ENCODE measurements at regions not wholly inside any gene's neighbourhood (a gene's known extent, or its start where the extent isn't known, plus 50 kb on each side); places are given as distances from the start of the nearest gene placed in this dataset.

DNA sequence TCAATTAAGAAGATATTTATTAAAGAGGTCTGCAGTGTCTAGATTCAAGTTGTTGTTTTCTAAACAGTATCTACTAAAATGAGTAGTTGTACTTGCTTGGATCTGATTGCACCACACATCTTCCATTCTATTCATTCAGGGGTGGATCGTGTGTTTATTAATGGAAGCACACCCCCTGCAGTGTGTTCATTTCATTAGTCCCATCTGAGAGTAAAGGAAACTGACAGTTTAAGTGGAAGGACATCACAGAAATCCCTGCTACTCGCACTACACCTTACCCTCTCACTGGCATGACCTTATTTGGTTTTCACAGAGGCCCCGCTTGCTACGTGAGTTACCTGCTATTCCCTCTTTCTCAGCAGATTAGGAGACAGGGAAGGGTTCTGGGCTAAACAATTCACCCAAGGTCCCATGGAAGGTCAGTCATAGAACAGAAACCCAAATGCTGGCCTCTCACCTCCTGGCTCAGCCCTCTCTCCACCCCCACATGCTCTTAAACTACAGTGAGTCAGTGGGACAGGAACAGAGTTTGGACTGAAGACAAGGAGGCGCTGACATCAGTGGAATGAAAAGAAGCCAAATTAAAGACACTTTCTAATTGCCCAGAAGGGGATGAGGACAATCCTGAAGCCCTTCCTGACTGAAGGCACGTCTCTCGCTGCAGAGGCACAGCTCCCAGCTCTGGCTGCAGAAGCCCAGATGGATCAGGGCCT lies 369.2 kb upstream of the NRP1 start:
- TF ChIP-seq SUZ12 (IDR thresholded peaks at IDR 0.05; ENCODE audit: extremely low read depth, insufficient read depth, insufficient read length), result no peak
- TF ChIP-seq YY1 (IDR thresholded peaks at IDR 0.05; ENCODE audit: insufficient read depth, insufficient read length), result no peak
- no peak for TF ChIP-seq ZNF274 (IDR thresholded peaks at IDR 0.05; ENCODE audit: low read depth, low read length)

Measured in NT2/D1 (cell line).